T-helper 17 cell (primary cell): ENCODE measurements at regions not wholly inside any gene's neighbourhood (a gene's known extent, or its start where the extent isn't known, plus 50 kb on each side); places are given as distances from the start of the nearest gene placed in this dataset.
"Not testable (repeated sequence)": the region's sequence is repeated elsewhere in the genome, so short reads cannot be mapped to it uniquely, and the experiment has no call there.

ENCODE experiments used
- ATAC-seq: fragments of 150-1000 bp; cut with Tn5 transposase; 2 replicates; pipeline ENCODE4 v1.10.0; 2021; ENCODE audit warnings: mild to moderate bottlenecking, moderate library complexity
- DNase-seq, 3 donors: peaks; one replicate each; pipeline versions ENCODE4 v3.0.0 to v3.0.0-alpha.2; 2020 to 2021
- H3K9me3 ChIP-seq: one replicate; pipeline ENCODE4 v1.7.0; 2013; ENCODE audit warnings: low read length, mild to moderate bottlenecking; ENCODE audit not compliant: control insufficient read depth, poor library complexity, severe bottlenecking
- H3K27ac Mint-ChIP-seq: one replicate; pipeline ENCODE4 v1.8.0; 2022; ENCODE audit warnings: mild to moderate bottlenecking, moderate library complexity, mixed read lengths
- H3K27me3 Mint-ChIP-seq: one replicate; pipeline ENCODE4 v1.8.0; 2022; ENCODE audit warnings: mixed read lengths
- H3K36me3 Mint-ChIP-seq: one replicate; pipeline ENCODE4 v1.8.0; 2022; ENCODE audit warnings: low read depth, mixed read lengths
- H3K4me1 Mint-ChIP-seq: one replicate; pipeline ENCODE4 v1.8.0; 2022; ENCODE audit warnings: mild to moderate bottlenecking, mixed read lengths
- H3K4me3 Mint-ChIP-seq: one replicate; pipeline ENCODE4 v1.8.0; 2022; ENCODE audit warnings: mild to moderate bottlenecking, moderate library complexity, mixed read lengths

DNA sequence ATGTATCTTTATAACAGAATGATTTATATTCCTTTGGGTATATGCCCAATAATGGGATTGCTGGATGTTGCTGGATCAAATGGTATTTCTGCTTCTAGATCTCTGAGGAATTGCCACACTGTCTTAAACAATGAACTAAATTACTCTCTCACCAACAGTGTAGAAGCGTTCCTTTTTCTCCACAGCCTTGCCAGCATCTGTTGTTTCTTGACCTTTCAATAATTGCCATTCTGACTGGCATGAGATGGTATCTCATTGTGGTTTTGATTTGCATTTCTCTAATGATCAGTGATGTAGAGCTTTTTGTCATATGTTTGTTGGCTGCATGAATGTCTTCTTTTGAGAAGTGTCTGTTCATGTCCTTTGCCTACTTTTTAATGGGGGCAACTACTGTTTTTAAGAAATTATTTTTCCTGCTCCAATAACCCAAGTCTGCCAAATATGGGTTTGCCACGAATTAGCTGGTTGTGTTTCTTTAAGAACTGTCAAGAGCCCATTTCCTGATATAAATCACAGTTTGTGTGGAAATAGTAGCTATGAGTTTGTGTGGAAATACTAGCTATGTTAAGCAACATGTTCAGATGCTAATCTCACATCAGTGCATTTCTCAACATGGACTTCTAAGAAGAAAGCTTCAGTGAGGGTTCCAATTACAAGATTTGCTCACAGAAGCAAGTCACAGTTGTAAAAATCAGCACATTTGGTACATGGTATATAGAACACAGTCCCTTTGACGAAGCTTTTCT is 259.4 kb downstream of the ANAPC1 start:
- Mint-ChIP-seq H3K36me3 (no peaks in the 10 kb centered on the region), H3K4me1 (no peaks in the 10 kb centered on the region), H3K27me3 (no peaks in the 10 kb centered on the region), H3K4me3 (no peak overlapping the region), H3K27ac (no peak overlapping the region)
- H3K9me3 ChIP-seq, result no peaks in the 10 kb centered on the region
- ATAC-seq (no peak), DNase-seq (no peak)

DNA sequence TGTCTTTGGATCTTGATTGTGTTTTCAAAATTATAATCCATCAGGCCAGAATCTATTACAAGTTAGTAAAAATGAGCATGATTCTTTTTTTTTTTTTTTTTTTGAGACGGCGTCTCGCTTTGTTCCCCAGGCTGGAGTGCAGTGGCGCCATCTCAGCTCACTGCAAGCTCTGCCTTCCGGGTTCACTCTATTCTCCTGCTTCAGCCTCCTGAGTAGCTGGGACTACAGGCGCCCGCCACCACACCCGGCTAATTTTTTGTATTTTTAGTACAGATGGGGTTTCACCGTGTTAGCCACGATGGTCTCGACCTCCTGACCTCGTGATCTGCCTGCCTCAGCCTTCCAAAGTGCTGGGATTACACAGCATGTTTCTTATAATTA is 258.8 kb downstream of the ANAPC1 start:
- DNase-seq, H3K9me3 ChIP-seq, ATAC-seq, H3K27ac Mint-ChIP-seq, H3K27me3 Mint-ChIP-seq, H3K4me1 Mint-ChIP-seq, H3K36me3 Mint-ChIP-seq, H3K4me3 Mint-ChIP-seq: not testable (repeated sequence)

DNA sequence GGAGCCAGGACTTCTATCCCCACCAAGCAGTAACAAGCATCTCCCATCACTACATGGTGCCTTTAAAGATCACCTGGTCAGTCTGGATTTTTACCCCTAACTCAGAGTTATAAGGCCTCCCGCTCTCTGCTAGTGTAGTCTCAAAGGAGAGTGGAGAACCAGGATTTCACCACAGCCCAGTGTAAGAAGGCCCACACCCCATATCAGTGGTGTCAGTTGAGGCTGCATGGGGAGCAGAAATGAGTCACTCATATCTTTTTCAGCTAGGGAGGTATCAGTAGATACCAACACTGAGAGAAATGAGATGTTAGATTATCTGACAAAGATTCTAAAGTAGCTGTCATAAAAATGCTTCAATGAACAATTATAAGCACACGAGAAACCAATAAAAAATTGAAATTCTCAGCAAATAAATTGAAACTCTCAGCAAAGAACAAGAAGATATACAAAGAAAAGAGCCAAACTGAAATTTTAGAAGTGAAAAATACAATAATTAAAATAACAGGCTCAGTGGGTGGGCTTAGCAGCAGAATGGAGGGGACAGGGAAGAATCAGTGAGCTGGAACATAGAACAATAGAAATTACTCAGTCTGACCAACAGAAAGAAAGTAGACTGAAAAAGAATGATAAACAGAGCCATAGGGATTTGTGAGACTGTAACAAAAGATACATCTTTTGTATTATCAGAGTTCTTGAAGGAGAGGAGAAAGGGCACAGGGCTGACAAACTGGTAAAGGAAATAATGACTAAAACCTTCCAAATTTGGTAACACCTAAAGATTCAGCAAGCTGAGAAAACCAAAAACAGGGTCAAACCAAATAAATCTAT is 257.7 kb downstream of the ANAPC1 start:
- ATAC-seq, result no peak
- Mint-ChIP-seq H3K27me3 (no peaks in the 10 kb centered on the region), H3K4me1 (no peaks in the 10 kb centered on the region), H3K27ac (no peak overlapping the region), H3K36me3 (peaks cover 2% of the 10 kb centered on the region), H3K4me3 (no peak overlapping the region)
- no peaks in the 10 kb centered on the region for H3K9me3 ChIP-seq
- no peak for DNase-seq

DNA sequence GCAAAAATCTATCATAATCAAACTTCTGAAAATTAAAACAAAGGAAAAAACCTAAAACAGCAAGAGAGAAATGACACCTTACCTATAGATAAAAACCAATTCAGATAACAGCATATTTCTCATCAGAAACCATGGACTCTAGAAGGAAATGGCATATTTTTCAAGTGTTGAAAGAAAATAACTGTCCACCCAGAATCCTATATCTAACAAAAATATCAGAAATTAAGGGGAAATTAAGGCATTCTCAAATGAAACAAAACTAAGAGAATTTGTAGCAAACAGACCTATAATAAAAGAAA is 257.2 kb downstream of the ANAPC1 start:
- H3K36me3 Mint-ChIP-seq, result peaks cover 2% of the 10 kb centered on the region
- H3K27me3 Mint-ChIP-seq, result no peaks in the 10 kb centered on the region
- H3K9me3 ChIP-seq, result no peaks in the 10 kb centered on the region
- H3K4me3 Mint-ChIP-seq, result no peak overlapping the region
- no peak for DNase-seq
- ATAC-seq, result no peak
- H3K27ac Mint-ChIP-seq, result no peak overlapping the region
- H3K4me1 Mint-ChIP-seq, result no peaks in the 10 kb centered on the region

DNA sequence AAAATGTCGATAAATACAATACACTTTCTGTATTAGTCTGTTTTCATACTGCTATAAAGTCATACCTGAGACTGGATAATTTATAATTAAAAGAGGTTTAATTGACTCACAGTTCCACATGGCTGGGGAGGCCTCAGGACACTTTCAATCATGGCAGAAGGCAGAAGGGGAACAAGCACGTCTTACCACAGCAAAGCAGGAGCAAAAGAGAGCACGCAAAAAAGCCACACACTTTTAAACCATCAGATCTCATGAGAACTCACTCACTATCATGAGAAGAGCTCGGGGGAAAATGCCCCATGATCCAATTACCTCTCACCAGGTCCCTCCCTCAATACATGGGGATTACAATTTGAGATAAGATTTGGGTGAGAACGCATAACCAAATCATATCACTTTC is 256.7 kb downstream of the ANAPC1 start:
- no peaks in the 10 kb centered on the region for H3K4me1 Mint-ChIP-seq
- no peak overlapping the region for H3K4me3 Mint-ChIP-seq
- H3K27ac Mint-ChIP-seq, result no peak overlapping the region
- no peaks in the 10 kb centered on the region for H3K27me3 Mint-ChIP-seq
- ATAC-seq, result no peak
- no peak for DNase-seq
- peaks cover 2% of the 10 kb centered on the region for H3K36me3 Mint-ChIP-seq
- no peaks in the 10 kb centered on the region for H3K9me3 ChIP-seq

DNA sequence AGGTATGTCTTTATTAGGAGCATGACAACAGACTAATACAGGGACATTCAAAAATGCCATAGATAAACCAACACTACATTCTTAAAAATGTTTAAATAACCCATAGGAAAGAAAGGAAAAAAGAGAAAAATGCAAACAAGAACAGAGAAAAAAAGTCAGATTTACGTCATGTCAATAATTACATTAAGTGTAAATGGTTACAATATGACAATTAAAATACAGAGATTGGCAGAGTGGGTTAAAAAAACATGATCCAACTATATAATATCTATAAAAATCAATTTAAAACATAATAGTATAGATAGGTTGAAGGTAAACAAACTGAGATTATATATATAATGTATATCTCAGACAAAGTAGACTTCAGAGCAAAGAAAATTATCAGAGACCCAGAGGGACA is 255.8 kb downstream of the ANAPC1 start:
- no peaks in the 10 kb centered on the region for H3K9me3 ChIP-seq
- H3K4me1 Mint-ChIP-seq, result peaks cover 2% of the 10 kb centered on the region
- no peak for ATAC-seq
- peaks cover 4% of the 10 kb centered on the region for H3K27me3 Mint-ChIP-seq
- H3K4me3 Mint-ChIP-seq, result no peak overlapping the region
- no peak for DNase-seq
- H3K36me3 Mint-ChIP-seq, result peaks cover 2% of the 10 kb centered on the region
- H3K27ac Mint-ChIP-seq, result no peak overlapping the region

DNA sequence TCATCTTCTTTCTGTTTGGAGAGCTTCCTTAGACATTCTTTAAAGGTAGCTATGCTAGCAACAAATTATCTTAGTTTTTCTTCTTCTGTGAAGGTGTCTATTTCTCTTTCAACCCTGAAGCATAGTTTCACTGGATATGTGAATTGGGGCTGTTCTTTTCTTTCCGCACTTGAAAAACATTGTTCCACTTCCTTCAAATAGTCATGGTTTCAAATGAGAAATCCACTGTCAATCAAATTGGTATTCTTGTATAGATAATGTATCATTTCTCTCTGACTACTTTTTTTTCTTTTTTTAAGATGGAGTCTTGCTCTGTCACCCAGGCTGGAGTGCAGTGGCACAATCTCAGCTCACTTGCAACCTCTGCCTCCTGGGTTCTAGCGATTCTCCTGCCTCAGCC is 254.0 kb downstream of the ANAPC1 start:
- Mint-ChIP-seq H3K4me3 (no peak overlapping the region), H3K27ac (no peak overlapping the region), H3K4me1 (peaks cover 2% of the 10 kb centered on the region), H3K27me3 (peaks cover 9% of the 10 kb centered on the region), H3K36me3 (peaks cover 2% of the 10 kb centered on the region)
- ATAC-seq (no peak), DNase-seq (no peak)
- no peaks in the 10 kb centered on the region for H3K9me3 ChIP-seq

DNA sequence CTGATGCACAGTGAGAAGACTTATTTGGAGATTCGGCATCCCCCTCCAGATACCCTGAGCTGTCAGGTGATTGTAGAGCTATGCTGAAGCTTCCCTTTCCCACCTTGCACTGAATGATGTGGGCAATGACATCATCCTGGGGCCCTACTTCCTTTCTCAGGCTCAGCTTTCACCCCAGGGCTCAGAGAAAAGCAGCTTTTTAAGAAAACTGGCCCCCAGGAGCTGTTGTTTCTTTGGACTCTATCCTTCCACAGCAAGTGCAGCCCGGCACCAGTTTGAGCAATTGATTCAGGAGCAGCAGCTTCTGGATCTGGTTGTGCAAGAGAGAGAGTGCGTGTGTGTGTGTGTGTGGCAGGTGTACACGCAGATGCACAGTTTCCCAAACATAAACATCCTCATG is 251.3 kb downstream of the ANAPC1 start:
- Mint-ChIP-seq H3K4me1 (peaks cover 2% of the 10 kb centered on the region), H3K4me3 (peak overlapping the region; percentile 19), H3K27ac (no peak overlapping the region), H3K36me3 (peaks cover 2% of the 10 kb centered on the region), H3K27me3 (peaks cover 9% of the 10 kb centered on the region)
- DNase-seq (no peak), ATAC-seq (peak; percentile 68)
- H3K9me3 ChIP-seq, result no peaks in the 10 kb centered on the region

DNA sequence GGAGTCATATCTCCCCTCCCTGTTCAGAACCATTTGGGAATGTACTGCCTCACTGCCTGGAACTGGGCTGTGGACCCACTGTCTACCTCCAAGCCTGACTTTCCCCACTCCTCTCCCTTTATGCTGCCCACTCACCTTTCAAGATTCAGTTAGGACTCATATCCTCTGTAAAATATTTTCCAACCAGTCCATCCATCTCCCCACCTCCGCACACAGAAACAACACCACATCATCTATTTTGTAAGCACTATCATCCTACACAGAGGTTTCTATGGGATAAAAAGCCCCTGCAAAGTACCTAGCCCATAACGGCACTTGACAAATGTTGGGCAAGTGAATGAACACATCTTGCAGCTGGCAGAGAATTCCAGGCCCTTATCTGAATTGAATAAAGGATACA is 250.8 kb downstream of the ANAPC1 start:
- H3K27ac Mint-ChIP-seq, result peak overlapping the region; percentile 4

DNA sequence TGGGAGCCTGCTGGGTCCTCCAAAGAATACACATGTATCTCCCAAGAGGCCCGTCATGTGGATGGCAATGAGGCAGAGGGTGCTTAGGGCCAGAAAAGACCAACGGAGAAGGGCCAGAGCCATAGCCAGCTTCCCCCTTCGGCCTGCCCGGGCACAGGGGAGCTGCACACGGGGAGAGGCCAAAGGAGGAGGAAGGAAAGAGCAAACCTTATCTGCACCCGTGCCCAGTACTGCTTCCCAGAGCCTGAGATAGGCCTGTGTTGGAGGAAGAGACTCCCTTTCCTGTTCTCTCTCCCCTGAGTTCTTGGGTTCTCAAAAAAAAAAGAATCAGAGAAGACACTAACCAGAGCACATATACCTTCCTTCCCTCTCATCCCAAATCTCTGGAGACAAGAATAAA is 250.3 kb downstream of the ANAPC1 start:
- no peak for ATAC-seq
- DNase-seq, result no peak
- H3K36me3 Mint-ChIP-seq, result peaks cover 2% of the 10 kb centered on the region
- H3K27me3 Mint-ChIP-seq, result peaks cover 9% of the 10 kb centered on the region
- peaks cover 2% of the 10 kb centered on the region for H3K4me1 Mint-ChIP-seq
- no peak overlapping the region for H3K4me3 Mint-ChIP-seq
- no peaks in the 10 kb centered on the region for H3K9me3 ChIP-seq
- peak overlapping the region; percentile 4 for H3K27ac Mint-ChIP-seq

More for the DNA sequence above, 250.8 kb downstream of the ANAPC1 start:
- Mint-ChIP-seq H3K4me1 (peaks cover 2% of the 10 kb centered on the region), H3K36me3 (peaks cover 2% of the 10 kb centered on the region), H3K27me3 (peaks cover 9% of the 10 kb centered on the region), H3K4me3 (no peak overlapping the region)
- ATAC-seq (no peak), DNase-seq (no peak)
- no peaks in the 10 kb centered on the region for H3K9me3 ChIP-seq

DNA sequence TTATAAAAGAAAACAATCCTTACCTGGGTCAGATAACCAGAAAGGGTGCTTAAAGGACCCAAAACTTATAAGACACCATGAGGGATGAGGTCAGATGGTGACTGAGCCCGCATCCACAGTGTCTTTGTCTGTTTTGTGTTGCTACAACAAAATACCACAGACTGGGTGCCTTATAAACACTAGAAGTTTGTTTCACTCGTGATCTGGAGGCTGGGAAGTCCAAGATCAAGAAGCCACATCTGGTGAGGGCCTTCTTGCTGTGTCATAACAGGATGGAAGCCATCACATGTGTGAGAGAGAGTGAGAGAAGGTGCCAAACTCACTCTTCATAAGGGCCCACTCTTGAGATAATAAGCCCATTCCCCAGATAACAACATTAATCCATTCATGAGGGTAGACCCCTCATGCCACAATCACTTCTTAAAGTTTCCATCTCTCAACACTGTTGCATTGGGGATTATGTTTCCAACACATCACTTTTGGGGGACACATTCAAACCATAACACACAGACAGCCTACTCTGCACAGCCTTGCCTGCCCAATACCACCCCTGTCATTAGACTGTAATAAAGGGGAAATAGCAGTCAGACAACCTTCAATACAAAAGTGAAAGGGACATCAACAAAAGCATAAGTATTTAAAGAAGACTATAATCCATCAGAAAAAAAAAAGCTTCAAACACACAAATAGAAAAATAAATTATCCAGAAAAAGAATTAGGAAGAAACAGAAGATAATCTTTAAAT is 249.8 kb downstream of the ANAPC1 start:
- peaks cover 2% of the 10 kb centered on the region for H3K36me3 Mint-ChIP-seq
- H3K4me1 Mint-ChIP-seq, result peaks cover 2% of the 10 kb centered on the region
- peak overlapping the region; percentile 4 for H3K27ac Mint-ChIP-seq
- H3K27me3 Mint-ChIP-seq, result peaks cover 9% of the 10 kb centered on the region
- peak; percentile 70 for ATAC-seq
- no peak overlapping the region for H3K4me3 Mint-ChIP-seq
- no peaks in the 10 kb centered on the region for H3K9me3 ChIP-seq
- no peak for DNase-seq

DNA sequence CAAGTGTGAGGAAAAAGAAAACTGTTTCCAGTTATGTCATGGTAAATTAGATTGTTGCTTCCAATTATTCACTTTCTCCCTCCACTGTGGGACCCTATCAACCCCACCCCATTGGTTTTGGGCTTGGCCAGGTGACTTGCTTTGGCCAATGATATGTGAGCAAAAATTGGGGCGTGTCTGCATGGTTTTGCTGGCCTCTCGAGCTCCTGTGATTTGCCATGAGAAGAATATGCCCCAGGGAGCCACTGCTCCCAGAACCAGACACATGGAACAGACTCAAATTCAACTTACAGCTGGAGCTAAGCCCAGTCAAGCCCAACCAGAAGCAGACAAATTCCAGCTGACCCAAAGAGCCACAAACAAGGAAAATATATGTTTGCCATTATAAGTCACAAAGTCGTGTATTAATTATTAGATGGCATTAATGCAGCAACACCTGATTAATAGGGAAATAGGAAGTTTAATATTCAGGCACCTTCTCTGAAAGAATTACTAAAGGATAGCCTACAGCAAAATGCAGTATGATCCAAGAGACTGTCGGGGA is 248.9 kb downstream of the ANAPC1 start:
- Mint-ChIP-seq H3K4me3 (no peak overlapping the region), H3K36me3 (peaks cover 2% of the 10 kb centered on the region), H3K4me1 (peaks cover 2% of the 10 kb centered on the region), H3K27ac (no peak overlapping the region), H3K27me3 (peaks cover 9% of the 10 kb centered on the region)
- ATAC-seq, result no peak
- no peak for DNase-seq
- no peaks in the 10 kb centered on the region for H3K9me3 ChIP-seq

DNA sequence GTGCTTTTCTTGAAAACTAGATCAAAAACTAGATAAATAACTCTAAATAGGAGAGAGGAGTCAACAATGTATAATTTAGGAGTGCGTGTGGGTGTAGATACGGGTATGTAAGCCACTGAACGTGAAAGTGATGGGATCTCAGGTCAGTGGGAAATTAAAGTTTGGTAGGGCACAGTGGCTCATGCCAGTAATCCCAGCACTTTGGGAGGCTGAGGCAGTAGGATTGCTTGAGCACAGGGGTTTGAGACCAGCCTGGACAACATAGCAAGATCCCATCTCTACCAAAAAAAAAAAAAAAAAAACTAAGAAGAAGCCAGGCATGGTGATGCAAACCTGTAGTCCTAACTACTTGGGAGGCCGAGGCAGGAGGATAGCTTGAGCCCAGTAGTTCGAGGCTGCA is 247.1 kb downstream of the ANAPC1 start:
- H3K9me3 ChIP-seq, result no peaks in the 10 kb centered on the region
- no peak for ATAC-seq
- Mint-ChIP-seq H3K27me3 (peaks cover 18% of the 10 kb centered on the region), H3K27ac (no peak overlapping the region), H3K4me3 (no peak overlapping the region), H3K36me3 (no peaks in the 10 kb centered on the region), H3K4me1 (peaks cover 2% of the 10 kb centered on the region)
- DNase-seq, result no peak
